ENCODE measurements at regions not wholly inside any gene's neighbourhood (a gene's known extent, or its start where the extent isn't known, plus 50 kb on each side); places are given as distances from the start of the nearest gene placed in this dataset.

GRCh38 chr10:84676536-84676935 lies 348.1 kb downstream of the CCSER2 start:
- POLR2A ChIA-PET = interaction anchor here (0.6 kb wide), 1 partner anchor 19 kb away, joined by 3 read pairs; no protein-coding TSS in a partner anchor
- WGBS (ENCODE audit: insufficient coverage, low coverage, missing lambda C conversion rate) = 0% methylated on average over 3 of the region's 3 CpGs
- DNase-seq (ENCODE audit: extremely low read depth in 1 of 4, low spot score in 3 of 4) (no peak), ATAC-seq (no peak), FAIRE-seq (no peak)
- BruUV-seq (replicated peaks) = no TSS peak
- in situ Hi-C loops (cut with MboI) (no loop called here), intact Hi-C loops (cut with micrococcal nuclease) (no loop called here)
- Histone ChIP-seq H3K27ac (ENCODE audit: extremely low read depth, low read depth, low read length) (no peak overlapping the region), H3K4me2 (ENCODE audit: insufficient read depth, low read length) (no peak overlapping the region), H3K27me3 (ENCODE audit: control insufficient read depth in 2 of 2, insufficient read depth in 2 of 2, low read length in 2 of 2) (no peaks in the 10 kb centered on the region), H3K9me3 (replicated peaks; ENCODE audit: control insufficient read depth, insufficient read depth, low read depth, low read length) (no peaks in the 10 kb centered on the region), H3K36me3 (ENCODE audit: control insufficient read depth, insufficient read depth, low read length) (no peaks in the 10 kb centered on the region), H3K4me1 (replicated peaks in 1 of 2; ENCODE audit: control insufficient read depth in 2 of 2, insufficient read depth in 2 of 2, low read length in 2 of 2) (no peaks in the 10 kb centered on the region), H3K79me2 (ENCODE audit: control insufficient read depth, insufficient read depth, low read length) (no peaks in the 10 kb centered on the region), H2AFZ (ENCODE audit: low read depth, low read length) (no peak overlapping the region), H4K20me1 (replicated peaks; ENCODE audit: control insufficient read depth, insufficient read depth, low read length) (no peaks in the 10 kb centered on the region), H3K9me1 (ENCODE audit: control insufficient read depth, insufficient read depth, low read length) (no peaks in the 10 kb centered on the region), H3K4me3 (no peak overlapping the region), H3K9ac (ENCODE audit: insufficient read depth in 1 of 2, low read depth in 2 of 2, low read length in 2 of 2) (no peak overlapping the region)
- CTCF ChIA-PET (ENCODE audit: low intra/inter-chr PET ratio) = no interaction called here
- TF ChIP-seq SRSF3 (IDR thresholded peaks at IDR 0.05; ENCODE audit: insufficient read depth, low read length) (no peak), SAFB2 (IDR thresholded peaks at IDR 0.05; ENCODE audit: borderline replicate concordance, low read depth, low read length, severe bottlenecking) (no peak)

GRCh38 chr10:84681781-84682180 lies 353.4 kb downstream of the CCSER2 start:
- no peaks in the 10 kb centered on the region for H3K36me3 ChIP-seq (ENCODE audit: control insufficient read depth, insufficient read depth, low read length)
- DNase-seq (ENCODE audit: extremely low read depth in 1 of 4, low spot score in 3 of 4) (no peak), ATAC-seq (no peak), FAIRE-seq (no peak)
- no peak overlapping the region for H3K4me3 ChIP-seq
- in situ Hi-C loops (cut with MboI) = no loop called here
- intact Hi-C loops (cut with micrococcal nuclease) = no loop called here
- no peaks in the 10 kb centered on the region for H3K79me2 ChIP-seq (ENCODE audit: control insufficient read depth, insufficient read depth, low read length)
- H3K27ac ChIP-seq (ENCODE audit: extremely low read depth, low read depth, low read length) = no peak overlapping the region
- no peaks in the 10 kb centered on the region for H3K9me3 ChIP-seq (replicated peaks; ENCODE audit: control insufficient read depth, insufficient read depth, low read depth, low read length)
- H3K4me1 ChIP-seq (replicated peaks in 1 of 2; ENCODE audit: control insufficient read depth in 2 of 2, insufficient read depth in 2 of 2, low read length in 2 of 2) = no peaks in the 10 kb centered on the region
- H2AFZ ChIP-seq (ENCODE audit: low read depth, low read length) = no peak overlapping the region
- no peak overlapping the region for H3K4me2 ChIP-seq (ENCODE audit: insufficient read depth, low read length)
- H3K9ac ChIP-seq (ENCODE audit: insufficient read depth in 1 of 2, low read depth in 2 of 2, low read length in 2 of 2) = no peak overlapping the region
- no peaks in the 10 kb centered on the region for H3K27me3 ChIP-seq (ENCODE audit: control insufficient read depth in 2 of 2, insufficient read depth in 2 of 2, low read length in 2 of 2)
- H4K20me1 ChIP-seq (replicated peaks; ENCODE audit: control insufficient read depth, insufficient read depth, low read length) = no peaks in the 10 kb centered on the region
- 3% methylated on average over 3 of the region's 3 CpGs for WGBS (ENCODE audit: insufficient coverage, low coverage, missing lambda C conversion rate)
- POLR2A ChIA-PET = interaction anchor here (1.2 kb wide), 1 partner anchor 14 kb away, joined by 4 read pairs; no protein-coding TSS in a partner anchor
- H3K9me1 ChIP-seq (ENCODE audit: control insufficient read depth, insufficient read depth, low read length) = no peaks in the 10 kb centered on the region
- CTCF ChIA-PET (ENCODE audit: low intra/inter-chr PET ratio) = no interaction called here
- BruUV-seq (replicated peaks) = no TSS peak
- TF ChIP-seq NR3C1 (CRISPR knock-in tag; IDR thresholded peaks at IDR 0.05) = no peak
- no peak for TF ChIP-seq MGA (IDR thresholded peaks at IDR 0.05)

Data from K562 (cell line).